OCI-LY3 (cell line): ENCODE measurements at regions not wholly inside any gene's neighbourhood (a gene's known extent, or its start where the extent isn't known, plus 50 kb on each side); places are given as distances from the start of the nearest gene placed in this dataset.

Source experiments
- H2AFZ ChIP-seq: fragments of 200-600, 300-600 bp; shearing (Covaris generic); 2 replicates; pipeline ENCODE4 v1.6.0; 2014; ENCODE audit warnings: antibody characterized with exemption, low read depth, low read length
- H3K27ac ChIP-seq: fragments of 200-600, 300-600 bp; sonication (generic); 2 replicates; pipeline ENCODE4 v1.5.1; 2014; ENCODE audit warnings: mild to moderate bottlenecking, low read length, moderate library complexity, mixed read lengths
- H3K27me3 ChIP-seq: fragments of 200-600, 300-600 bp; sonication (generic); 2 replicates; pipeline ENCODE4 v1.6.1; 2014; ENCODE audit warnings: low read depth, low read length, mixed read lengths
- H3K36me3 ChIP-seq: fragments of 200-600, 300-600 bp; sonication (generic); replicated peaks from 2 replicates; pipeline ENCODE3; 2014; ENCODE audit warnings: low read depth, low read length, mixed read lengths
- H3K4me1 ChIP-seq: fragments of 300-600, 200-600 bp; sonication (generic); 2 replicates; pipeline ENCODE4 v1.6.1; 2014; ENCODE audit warnings: low read length, mixed read lengths
- H3K4me2 ChIP-seq: fragments of 200-600, 300-600 bp; sonication (generic); 2 replicates; pipeline ENCODE4 v1.6.1; 2014; ENCODE audit warnings: low read length, mixed read lengths
- H3K4me3 ChIP-seq: fragments of 300-600, 200-600 bp; sonication (generic); 2 replicates; pipeline ENCODE4 v1.5.1; 2014; ENCODE audit warnings: antibody characterized with exemption, mild to moderate bottlenecking, low read length, moderate library complexity
- H3K79me2 ChIP-seq: fragments of 300-600, 200-600 bp; shearing (Covaris generic); 2 replicates; pipeline ENCODE4 v1.6.1; 2014; ENCODE audit warnings: mild to moderate bottlenecking, low read length, mixed read lengths
- H3K9ac ChIP-seq: fragments of 300-600, 200-600 bp; shearing (Covaris generic); 2 replicates; pipeline ENCODE4 v1.6.0; 2014; ENCODE audit warnings: mild to moderate bottlenecking, low read length, moderate library complexity
- H3K9me3 ChIP-seq: fragments of 200-600, 300-600 bp; shearing (Covaris generic); 2 replicates; pipeline ENCODE4 v1.6.1; 2014; ENCODE audit warnings: low read length, mixed read lengths; ENCODE audit not compliant: insufficient read depth
- H4K20me1 ChIP-seq: fragments of 200-600, 300-600 bp; sonication (generic); 2 replicates; pipeline ENCODE4 v1.6.1; 2016; ENCODE audit warnings: low read length, mixed read lengths; ENCODE audit not compliant: insufficient read depth
- EZH2phosphoT487 ChIP-seq: fragments of 200-600 bp; shearing (Covaris generic); IDR thresholded peaks from 2 replicates; pipeline ENCODE4 v1.6.1; 2018; ENCODE audit warnings: antibody characterized with exemption, mixed run types, low read depth
- TF ChIP-seq, protein P1 (sequence below): fragments of 200-600, 300-600 bp; sonication (generic); IDR thresholded peaks from 2 replicates; pipeline ENCODE4 v1.5.1; 2014; ENCODE audit warnings: antibody characterized with exemption, low read length, low read depth

DNA sequence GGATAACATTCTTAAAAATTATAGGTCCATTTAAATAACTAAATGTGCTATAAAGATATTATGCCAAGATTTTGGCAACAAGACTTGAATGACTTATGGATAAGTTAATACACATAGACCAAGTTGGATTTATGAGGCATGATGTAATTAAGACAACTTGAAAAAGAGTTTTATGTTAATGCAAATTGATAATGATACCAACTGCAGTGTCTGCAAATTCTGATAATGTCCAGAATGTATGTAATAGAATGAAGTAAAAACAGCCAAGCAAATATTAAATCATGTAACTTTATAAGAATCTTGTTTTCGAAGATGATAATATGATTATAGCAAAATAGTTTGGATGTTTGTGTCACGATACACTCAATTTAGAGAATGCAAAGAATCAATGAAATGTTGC is 868.3 kb downstream of the DNAJB9 start:
- Histone ChIP-seq H2AFZ (no peak overlapping the region), H3K4me2 (no peak overlapping the region), H3K27ac (no peak overlapping the region), H3K4me1 (peaks cover 14% of the 10 kb centered on the region; the same call in 1 of the 2 replicates), H3K9ac (no peak overlapping the region), H4K20me1 (no peaks in the 10 kb centered on the region), H3K27me3 (no peaks in the 10 kb centered on the region), H3K36me3 (no peaks in the 10 kb centered on the region), H3K9me3 (no peaks in the 10 kb centered on the region), H3K4me3 (no peak overlapping the region), H3K79me2 (no peaks in the 10 kb centered on the region)
- no peak for TF ChIP-seq EZH2phosphoT487
- TF ChIP-seq, protein P1, sequence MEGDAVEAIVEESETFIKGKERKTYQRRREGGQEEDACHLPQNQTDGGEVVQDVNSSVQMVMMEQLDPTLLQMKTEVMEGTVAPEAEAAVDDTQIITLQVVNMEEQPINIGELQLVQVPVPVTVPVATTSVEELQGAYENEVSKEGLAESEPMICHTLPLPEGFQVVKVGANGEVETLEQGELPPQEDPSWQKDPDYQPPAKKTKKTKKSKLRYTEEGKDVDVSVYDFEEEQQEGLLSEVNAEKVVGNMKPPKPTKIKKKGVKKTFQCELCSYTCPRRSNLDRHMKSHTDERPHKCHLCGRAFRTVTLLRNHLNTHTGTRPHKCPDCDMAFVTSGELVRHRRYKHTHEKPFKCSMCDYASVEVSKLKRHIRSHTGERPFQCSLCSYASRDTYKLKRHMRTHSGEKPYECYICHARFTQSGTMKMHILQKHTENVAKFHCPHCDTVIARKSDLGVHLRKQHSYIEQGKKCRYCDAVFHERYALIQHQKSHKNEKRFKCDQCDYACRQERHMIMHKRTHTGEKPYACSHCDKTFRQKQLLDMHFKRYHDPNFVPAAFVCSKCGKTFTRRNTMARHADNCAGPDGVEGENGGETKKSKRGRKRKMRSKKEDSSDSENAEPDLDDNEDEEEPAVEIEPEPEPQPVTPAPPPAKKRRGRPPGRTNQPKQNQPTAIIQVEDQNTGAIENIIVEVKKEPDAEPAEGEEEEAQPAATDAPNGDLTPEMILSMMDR = no peak

DNA sequence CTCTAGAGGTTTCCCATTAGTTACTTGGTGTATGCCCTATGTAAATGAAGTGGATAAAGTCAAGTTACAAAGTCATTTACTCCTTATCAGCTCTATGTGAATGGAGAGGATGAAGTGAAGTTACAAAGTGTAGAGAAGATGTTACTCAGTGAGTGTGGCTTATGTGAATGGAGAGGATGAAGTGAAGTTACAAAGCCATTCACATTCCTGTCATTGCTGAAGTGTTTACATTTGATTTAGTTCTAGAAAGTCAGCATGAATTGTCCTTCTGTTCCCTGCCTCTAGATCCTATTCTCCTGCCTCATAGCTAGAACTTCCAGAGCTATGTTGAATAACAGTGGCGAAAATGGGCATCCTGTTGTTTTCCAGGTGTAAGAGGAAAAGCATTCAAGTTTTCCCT is 880.1 kb downstream of the DNAJB9 start:
- no peaks in the 10 kb centered on the region for H3K36me3 ChIP-seq
- H2AFZ ChIP-seq = no peak overlapping the region
- H3K4me1 ChIP-seq = no peaks in the 10 kb centered on the region
- no peak overlapping the region for H3K4me2 ChIP-seq
- no peak overlapping the region for H3K9ac ChIP-seq
- H3K9me3 ChIP-seq = no peaks in the 10 kb centered on the region
- H3K27ac ChIP-seq = no peak overlapping the region
- H3K79me2 ChIP-seq = no peaks in the 10 kb centered on the region
- no peaks in the 10 kb centered on the region for H3K27me3 ChIP-seq
- TF ChIP-seq EZH2phosphoT487 = no peak
- TF ChIP-seq, protein P1 = no peak
- no peak overlapping the region for H3K4me3 ChIP-seq
- H4K20me1 ChIP-seq = no peaks in the 10 kb centered on the region

DNA sequence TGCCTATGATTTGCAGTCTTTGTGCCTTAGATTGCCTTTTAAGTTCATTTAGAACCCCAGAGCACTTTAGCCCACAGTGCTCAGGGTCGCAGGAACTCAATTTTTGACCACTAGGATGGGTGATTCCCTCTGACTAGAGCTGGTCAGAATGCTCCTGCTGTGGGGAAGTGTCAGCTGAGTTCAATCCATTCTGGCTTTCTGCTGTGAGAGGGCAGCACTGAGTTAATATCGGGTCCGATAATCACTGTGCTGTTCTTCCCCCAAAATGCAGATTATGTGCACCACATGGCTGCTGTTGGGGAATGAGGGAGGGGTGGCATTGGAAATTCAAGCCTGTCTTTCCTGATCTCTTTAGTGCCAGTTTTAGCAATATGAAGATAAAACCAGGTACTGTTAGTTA is 886.4 kb downstream of the DNAJB9 start:
- TF ChIP-seq, protein P1 = 0 out of 2 replicates have a peak, but pooled peaks have one; percentile 7
- TF ChIP-seq EZH2phosphoT487 = no peak
- Histone ChIP-seq H3K4me3 (no peak overlapping the region), H2AFZ (0 out of 2 replicates have a peak overlapping the region, but pooled peaks have one; percentile 21), H3K36me3 (no peaks in the 10 kb centered on the region), H3K4me1 (no peaks in the 10 kb centered on the region), H3K9ac (no peak overlapping the region), H3K27me3 (no peaks in the 10 kb centered on the region), H4K20me1 (no peaks in the 10 kb centered on the region), H3K9me3 (no peaks in the 10 kb centered on the region), H3K79me2 (no peaks in the 10 kb centered on the region), H3K27ac (no peak overlapping the region), H3K4me2 (no peak overlapping the region)

DNA sequence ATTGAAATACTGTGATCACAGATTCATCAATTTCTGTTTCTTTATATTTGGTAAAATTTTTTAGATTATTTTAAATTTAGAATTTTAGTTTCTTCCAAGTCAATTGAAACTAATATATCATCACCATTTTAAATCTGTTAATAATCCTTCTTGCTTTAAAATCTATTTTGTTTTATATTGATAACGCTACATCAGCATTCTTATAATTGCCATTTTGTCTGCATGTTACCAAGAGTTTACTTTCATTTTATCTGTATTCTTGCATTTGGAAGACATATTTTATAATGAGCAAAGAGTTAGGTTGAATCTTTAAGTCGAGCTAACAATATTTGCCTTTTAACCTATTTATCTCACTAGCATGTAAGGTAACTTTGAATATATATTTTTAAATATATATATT is 890.6 kb downstream of the DNAJB9 start:
- Histone ChIP-seq H3K4me2 (no peak overlapping the region), H3K4me1 (peaks cover 6% of the 10 kb centered on the region; the same call in 1 of the 2 replicates), H4K20me1 (no peaks in the 10 kb centered on the region), H3K9me3 (no peaks in the 10 kb centered on the region), H3K27me3 (no peaks in the 10 kb centered on the region), H3K27ac (no peak overlapping the region), H3K36me3 (no peaks in the 10 kb centered on the region), H3K79me2 (no peaks in the 10 kb centered on the region), H3K4me3 (no peak overlapping the region), H3K9ac (no peak overlapping the region), H2AFZ (no peak overlapping the region)
- TF ChIP-seq, protein P1 = no peak
- TF ChIP-seq EZH2phosphoT487 = no peak
